ENCODE measurements at regions not wholly inside any gene's neighbourhood (a gene's known extent, or its start where the extent isn't known, plus 50 kb on each side); places are given as distances from the start of the nearest gene placed in this dataset.
"Not testable (repeated sequence)": the region's sequence is repeated elsewhere in the genome, so short reads cannot be mapped to it uniquely, and the experiment has no call there.

- H3K27me3 Mint-ChIP-seq; POLR2A ChIA-PET; DNase-seq; intact Hi-C loops (cut with micrococcal nuclease); CTCF ChIA-PET; H3K27ac Mint-ChIP-seq; H3K36me3 Mint-ChIP-seq; H3K4me3 Mint-ChIP-seq; H3K4me1 Mint-ChIP-seq (ENCODE audit: low read depth); H3K9me3 Mint-ChIP-seq: not testable (repeated sequence)
These were observed 328.9 kb downstream of the PREX1 start for GRCh38 chr20:48498939-48499338.

DNA sequence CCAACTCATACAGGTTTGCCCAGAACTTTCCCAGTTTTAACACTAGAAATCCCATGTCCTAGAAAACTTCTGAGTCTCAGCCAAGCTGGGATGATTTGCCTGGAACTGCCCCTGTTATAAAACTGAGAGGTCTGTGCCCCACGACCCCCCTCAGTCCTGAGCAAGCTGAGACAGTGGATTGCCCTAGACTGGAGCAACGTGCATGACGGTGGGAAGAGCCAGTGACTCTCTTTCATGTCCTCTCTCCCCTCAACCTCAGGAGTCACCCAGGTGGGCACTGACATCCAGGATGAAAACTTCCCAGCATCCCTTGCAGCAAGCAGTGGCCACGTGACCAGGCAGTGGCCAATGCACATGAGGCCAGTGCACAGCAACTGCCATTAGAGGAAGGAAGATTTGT, 329.7 kb downstream of the PREX1 start:
- H3K9me3 Mint-ChIP-seq; H3K27ac Mint-ChIP-seq; intact Hi-C loops (cut with micrococcal nuclease); H3K4me1 Mint-ChIP-seq (ENCODE audit: low read depth); DNase-seq; H3K36me3 Mint-ChIP-seq; POLR2A ChIA-PET; H3K27me3 Mint-ChIP-seq; CTCF ChIA-PET; H3K4me3 Mint-ChIP-seq: not testable (repeated sequence)

DNA sequence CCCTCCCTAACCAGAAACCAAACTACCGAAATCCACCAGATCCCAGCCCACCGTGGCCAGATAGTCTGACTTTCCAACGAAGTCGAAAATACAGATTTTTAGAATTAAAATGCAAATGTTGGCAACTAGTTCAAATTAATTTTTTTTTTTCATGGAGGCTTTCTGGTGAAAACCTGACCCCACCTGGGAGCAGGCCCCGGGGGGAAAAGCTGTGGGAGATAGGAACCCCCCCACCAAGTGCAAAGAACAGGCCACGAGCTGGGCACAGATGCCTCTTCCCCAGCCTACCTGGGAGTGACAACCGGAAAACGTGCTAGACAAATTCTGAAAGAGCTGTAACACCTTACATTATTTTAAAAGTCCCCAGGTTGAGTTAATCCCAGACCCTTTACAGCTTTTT, 333.8 kb downstream of the PREX1 start:
- H3K4me3 Mint-ChIP-seq: no peak overlapping the region

DNA sequence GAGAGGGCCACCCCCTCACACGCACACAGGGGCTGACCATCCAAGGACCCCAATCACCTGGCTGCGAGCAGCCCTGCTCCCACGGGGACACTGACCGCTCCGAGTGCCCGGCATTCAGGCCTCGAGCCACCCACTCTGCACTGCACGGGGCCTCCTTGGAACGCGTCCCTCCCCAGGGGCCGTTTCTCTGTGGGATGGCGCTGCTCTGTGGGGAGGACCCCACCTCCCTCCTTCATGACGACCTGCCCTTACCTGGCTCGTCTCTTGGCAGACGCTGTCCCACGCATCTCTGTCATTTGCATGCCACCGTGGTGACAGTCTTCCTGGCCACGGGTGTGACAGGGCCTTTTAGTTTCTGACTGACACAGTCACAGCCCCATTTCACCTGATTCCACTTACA, 334.5 kb downstream of the PREX1 start:
- H3K4me3 Mint-ChIP-seq; CTCF ChIA-PET; H3K27ac Mint-ChIP-seq; intact Hi-C loops (cut with micrococcal nuclease); H3K9me3 Mint-ChIP-seq; DNase-seq; POLR2A ChIA-PET; H3K36me3 Mint-ChIP-seq; H3K4me1 Mint-ChIP-seq (ENCODE audit: low read depth): not testable (repeated sequence)
- peaks cover 20% of the 10 kb centered on the region for H3K27me3 Mint-ChIP-seq

More for the DNA sequence above, 333.8 kb downstream of the PREX1 start:
- no peaks in the 10 kb centered on the region for H3K9me3 Mint-ChIP-seq
- ChIA-PET CTCF (no interaction called here), POLR2A (no interaction called here)
- no peaks in the 10 kb centered on the region for H3K36me3 Mint-ChIP-seq
- peaks cover 17% of the 10 kb centered on the region for H3K27me3 Mint-ChIP-seq
- no peaks in the 10 kb centered on the region for H3K4me1 Mint-ChIP-seq (ENCODE audit: low read depth)
- no peak overlapping the region for H3K27ac Mint-ChIP-seq
- intact Hi-C loops (cut with micrococcal nuclease): no loop called here
- DNase-seq: no peak

GRCh38 chr20:48492715-48493070, 335.1 kb downstream of the PREX1 start:
- H3K27ac Mint-ChIP-seq: no peak overlapping the region
- intact Hi-C loops (cut with micrococcal nuclease): no loop called here
- no peak overlapping the region for H3K4me3 Mint-ChIP-seq
- ChIA-PET CTCF (no interaction called here), POLR2A (no interaction called here)
- H3K27me3 Mint-ChIP-seq: peaks cover 21% of the 10 kb centered on the region
- no peak for DNase-seq
- H3K4me1 Mint-ChIP-seq (ENCODE audit: low read depth): no peaks in the 10 kb centered on the region
- no peaks in the 10 kb centered on the region for H3K9me3 Mint-ChIP-seq
- H3K36me3 Mint-ChIP-seq: no peaks in the 10 kb centered on the region

- POLR2A ChIA-PET: no interaction called here
- CTCF ChIA-PET: no interaction called here
- no peak for DNase-seq
- Mint-ChIP-seq H3K27me3 (peaks cover 21% of the 10 kb centered on the region), H3K27ac (no peak overlapping the region), H3K9me3 (no peaks in the 10 kb centered on the region), H3K4me1 (ENCODE audit: low read depth) (no peaks in the 10 kb centered on the region), H3K4me3 (no peak overlapping the region), H3K36me3 (no peaks in the 10 kb centered on the region)
- intact Hi-C loops (cut with micrococcal nuclease): no loop called here
These were observed 335.6 kb downstream of the PREX1 start for GRCh38 chr20:48492015-48492714.

DNA sequence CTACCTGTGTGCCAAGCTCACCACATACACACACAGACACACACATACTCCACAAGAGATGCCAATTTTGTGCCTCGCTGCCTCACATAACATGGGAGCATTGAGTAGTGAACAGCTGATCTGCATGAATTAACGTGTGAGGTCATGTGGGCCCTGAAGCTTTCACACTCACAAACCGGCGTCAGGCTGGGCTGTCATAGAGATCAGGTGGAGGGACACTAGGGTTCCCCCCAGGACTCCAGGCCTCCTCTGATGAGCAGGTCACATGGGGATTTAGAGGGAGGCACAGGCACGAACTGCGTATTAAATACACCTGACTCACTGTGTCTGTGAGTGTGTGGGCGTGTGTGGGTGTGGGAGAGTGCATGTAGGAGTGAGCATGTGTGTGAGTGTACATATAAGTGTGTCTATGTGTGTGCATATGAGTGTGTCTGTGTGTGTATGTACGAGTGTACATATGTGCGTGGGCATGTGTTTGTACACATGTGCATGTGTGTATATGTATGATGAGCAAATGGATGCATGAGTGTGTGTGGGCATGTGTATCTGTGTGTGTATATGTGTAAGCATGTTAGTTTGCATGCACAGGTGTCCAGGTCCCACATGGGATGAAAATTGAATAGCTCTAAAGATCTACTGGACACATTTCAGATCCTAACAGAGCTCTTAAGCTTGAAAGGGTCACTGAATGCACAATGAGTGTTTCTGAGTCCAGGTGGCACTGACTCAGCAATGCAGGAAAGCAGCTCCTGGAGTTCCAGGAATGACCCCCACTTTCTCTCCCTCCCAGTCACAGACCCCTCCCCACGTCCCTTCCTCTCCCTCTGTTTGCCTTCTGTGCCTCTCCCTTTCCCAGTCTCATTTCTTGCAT, 336.6 kb downstream of the PREX1 start:
- H3K36me3 Mint-ChIP-seq: no peaks in the 10 kb centered on the region
- no peak overlapping the region for H3K4me3 Mint-ChIP-seq
- ChIA-PET CTCF (no interaction called here), POLR2A (no interaction called here)
- intact Hi-C loops (cut with micrococcal nuclease): no loop called here
- DNase-seq: no peak
- no peaks in the 10 kb centered on the region for H3K9me3 Mint-ChIP-seq
- H3K27ac Mint-ChIP-seq: no peak overlapping the region
- H3K4me1 Mint-ChIP-seq (ENCODE audit: low read depth): no peaks in the 10 kb centered on the region
- H3K27me3 Mint-ChIP-seq: peaks cover 22% of the 10 kb centered on the region

DNA sequence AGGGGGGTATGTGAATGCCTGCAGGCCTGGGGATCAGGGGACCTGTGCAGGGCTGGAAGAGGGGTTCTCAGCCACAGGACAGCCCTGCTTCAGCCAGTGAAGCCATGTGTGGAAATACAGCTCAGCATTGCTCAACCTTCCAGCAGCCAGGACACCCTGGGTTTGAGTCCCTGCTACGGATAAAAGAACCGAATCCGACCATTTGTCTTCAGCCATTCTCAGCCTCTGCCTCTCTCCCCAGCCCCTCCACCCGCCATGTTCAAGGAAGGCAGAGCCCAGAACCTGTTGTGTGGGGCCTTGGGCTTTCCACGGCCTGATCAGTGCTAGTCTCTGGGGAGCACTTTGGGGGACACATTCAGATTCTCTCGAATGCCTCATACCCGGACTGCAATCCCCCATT, 337.5 kb downstream of the PREX1 start:
- POLR2A ChIA-PET; H3K4me3 Mint-ChIP-seq; CTCF ChIA-PET; H3K4me1 Mint-ChIP-seq (ENCODE audit: low read depth); H3K36me3 Mint-ChIP-seq; H3K27ac Mint-ChIP-seq; H3K9me3 Mint-ChIP-seq; intact Hi-C loops (cut with micrococcal nuclease); DNase-seq: not testable (repeated sequence)
- H3K27me3 Mint-ChIP-seq: peaks cover 23% of the 10 kb centered on the region

DNA sequence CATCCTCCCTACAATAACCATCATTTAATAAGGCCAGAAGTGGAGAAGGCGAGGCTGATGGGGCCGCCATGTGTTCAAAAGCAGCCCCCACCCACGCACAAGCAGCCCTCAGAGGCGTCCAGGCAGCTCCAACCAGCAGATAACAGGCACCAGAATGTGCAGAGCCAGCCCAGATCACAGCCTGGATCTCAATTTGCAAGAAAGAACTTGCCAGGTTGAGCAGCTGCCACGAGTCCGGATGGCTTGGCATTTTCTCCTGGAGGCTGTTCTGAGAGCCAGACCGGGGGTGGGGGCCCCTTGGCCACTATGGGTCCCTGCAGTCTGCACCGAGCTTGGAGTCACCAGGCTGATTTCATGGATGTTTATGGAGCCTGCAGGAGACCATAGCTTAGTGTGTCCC, 338.1 kb downstream of the PREX1 start:
- no peak overlapping the region for H3K27ac Mint-ChIP-seq
- H3K9me3 Mint-ChIP-seq: no peaks in the 10 kb centered on the region
- H3K27me3 Mint-ChIP-seq: peaks cover 28% of the 10 kb centered on the region
- DNase-seq: no peak
- POLR2A ChIA-PET: no interaction called here
- H3K4me1 Mint-ChIP-seq (ENCODE audit: low read depth): no peaks in the 10 kb centered on the region
- intact Hi-C loops (cut with micrococcal nuclease): no loop called here
- no peak overlapping the region for H3K4me3 Mint-ChIP-seq
- CTCF ChIA-PET: no interaction called here
- H3K36me3 Mint-ChIP-seq: no peaks in the 10 kb centered on the region

DNA sequence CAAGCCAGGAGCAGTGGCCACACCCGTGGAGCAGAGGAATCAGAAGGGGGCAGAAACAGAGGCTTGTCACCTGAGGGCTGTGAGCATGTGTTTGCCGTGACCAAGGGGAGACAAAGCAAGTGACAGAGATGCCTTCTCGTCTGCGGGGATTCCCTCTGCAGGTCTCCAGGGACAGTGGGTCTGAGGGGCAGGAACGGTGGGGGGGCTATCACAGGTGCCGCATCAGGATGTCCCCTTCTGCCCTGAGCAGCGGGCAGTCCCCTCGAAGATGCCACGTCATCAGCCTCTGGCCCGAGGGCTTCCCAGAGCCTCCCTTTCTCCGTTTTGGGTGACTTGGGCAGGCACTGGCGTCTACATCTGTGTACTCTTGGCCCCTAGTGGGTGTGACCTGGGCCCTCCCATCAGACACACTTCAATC, 338.7 kb downstream of the PREX1 start:
- Mint-ChIP-seq H3K36me3 (no peaks in the 10 kb centered on the region), H3K4me1 (ENCODE audit: low read depth) (no peaks in the 10 kb centered on the region), H3K27ac (no peak overlapping the region), H3K4me3 (no peak overlapping the region), H3K27me3 (peaks cover 28% of the 10 kb centered on the region), H3K9me3 (no peaks in the 10 kb centered on the region)
- intact Hi-C loops (cut with micrococcal nuclease): no loop called here
- ChIA-PET CTCF (no interaction called here), POLR2A (no interaction called here)
- DNase-seq: no peak

- not testable (repeated sequence) for DNase-seq
These were observed 339.3 kb downstream of the PREX1 start for GRCh38 chr20:48488334-48489034.

DNA sequence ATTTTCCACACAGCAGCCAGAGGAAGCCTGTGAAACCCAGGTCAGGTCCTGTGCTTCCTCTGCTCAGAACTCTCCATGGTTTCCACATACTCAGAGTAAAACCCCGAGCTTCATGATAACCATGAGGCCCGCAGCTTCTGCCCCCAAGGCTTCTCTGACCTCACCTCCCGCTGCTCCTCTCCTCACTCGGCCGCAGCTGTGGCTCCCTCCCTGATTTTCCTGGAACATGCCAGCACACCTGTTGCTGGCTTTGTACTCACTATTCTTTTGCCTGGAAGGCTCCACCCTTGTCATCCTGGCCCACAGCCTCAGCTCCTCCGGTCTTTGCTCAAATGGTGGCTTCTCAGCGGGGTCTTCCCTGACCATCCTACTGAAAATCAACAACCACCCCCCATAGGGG, 341.7 kb downstream of the PREX1 start:
- POLR2A ChIA-PET: no interaction called here
- Mint-ChIP-seq H3K9me3 (no peaks in the 10 kb centered on the region), H3K27ac (no peak overlapping the region), H3K36me3 (no peaks in the 10 kb centered on the region), H3K4me3 (no peak overlapping the region), H3K4me1 (ENCODE audit: low read depth) (no peaks in the 10 kb centered on the region), H3K27me3 (peaks cover 22% of the 10 kb centered on the region)
- CTCF ChIA-PET: no interaction called here
- intact Hi-C loops (cut with micrococcal nuclease): no loop called here
- DNase-seq: no peak

More at GRCh38 chr20:48488334-48489034, 339.3 kb downstream of the PREX1 start:
- POLR2A ChIA-PET; H3K9me3 Mint-ChIP-seq; H3K27ac Mint-ChIP-seq; H3K4me3 Mint-ChIP-seq; CTCF ChIA-PET; H3K4me1 Mint-ChIP-seq (ENCODE audit: low read depth); intact Hi-C loops (cut with micrococcal nuclease); H3K36me3 Mint-ChIP-seq: not testable (repeated sequence)
- H3K27me3 Mint-ChIP-seq: peaks cover 28% of the 10 kb centered on the region

DNA sequence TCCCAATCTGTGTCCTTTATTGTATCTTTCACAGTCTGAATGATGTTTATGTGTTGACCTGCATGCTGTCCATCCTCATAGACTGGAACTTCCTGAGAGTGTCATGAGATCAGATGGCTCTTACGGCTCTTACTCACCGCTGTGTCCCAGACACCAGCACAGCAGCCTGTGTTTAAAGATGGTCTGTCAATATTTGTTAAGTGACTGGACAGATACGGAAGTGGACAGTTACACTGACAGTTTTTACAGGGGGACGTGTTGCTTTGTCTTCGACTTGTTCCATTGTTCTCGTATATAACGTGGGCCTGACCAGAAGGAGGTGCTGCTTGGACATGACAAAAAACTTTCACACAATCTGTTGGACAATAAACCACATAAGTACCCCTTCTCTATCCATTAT, 342.6 kb downstream of the PREX1 start:
- DNase-seq; H3K36me3 Mint-ChIP-seq; CTCF ChIA-PET; H3K9me3 Mint-ChIP-seq; intact Hi-C loops (cut with micrococcal nuclease); POLR2A ChIA-PET; H3K27ac Mint-ChIP-seq; H3K4me3 Mint-ChIP-seq; H3K4me1 Mint-ChIP-seq (ENCODE audit: low read depth): not testable (repeated sequence)
- peaks cover 24% of the 10 kb centered on the region for H3K27me3 Mint-ChIP-seq

Data from activated CD4-positive, alpha-beta memory T cell treated with anti-CD3 and anti-CD28 coated beads for 36 hours (primary cell).